ENCODE measurements at regions not wholly inside any gene's neighbourhood (a gene's known extent, or its start where the extent isn't known, plus 50 kb on each side); places are given as distances from the start of the nearest gene placed in this dataset.
"Not testable (repeated sequence)": the region's sequence is repeated elsewhere in the genome, so short reads cannot be mapped to it uniquely, and the experiment has no call there.

GRCh38 chr1:95614197-95614596 lies 380.2 kb downstream of the RWDD3 start:
- Mint-ChIP-seq H3K4me1 (no peaks in the 10 kb centered on the region), H3K27me3 (no peaks in the 10 kb centered on the region), H3K4me3 (no peak overlapping the region), H3K27ac (ENCODE audit: low read depth) (no peak overlapping the region), H3K9me3 (peaks cover 11% of the 10 kb centered on the region), H3K36me3 (ENCODE audit: insufficient read depth) (no peaks in the 10 kb centered on the region)
- ATAC-seq (replicated peaks; ENCODE audit: extremely low read depth, poor library complexity, severe bottlenecking) (no peak), DNase-seq (ENCODE audit: low spot score in 2 of 2) (no peak)

GRCh38 chr1:95615421-95615820 lies 381.4 kb downstream of the RWDD3 start:
- H3K27ac Mint-ChIP-seq (ENCODE audit: low read depth): no peak overlapping the region
- ATAC-seq (replicated peaks; ENCODE audit: extremely low read depth, poor library complexity, severe bottlenecking) (no peak), DNase-seq (ENCODE audit: low spot score in 2 of 2) (no peak)
- peaks cover 20% of the 10 kb centered on the region for H3K9me3 Mint-ChIP-seq
- no peaks in the 10 kb centered on the region for H3K4me1 Mint-ChIP-seq
- H3K36me3 Mint-ChIP-seq (ENCODE audit: insufficient read depth): no peaks in the 10 kb centered on the region
- H3K4me3 Mint-ChIP-seq: no peak overlapping the region
- no peaks in the 10 kb centered on the region for H3K27me3 Mint-ChIP-seq

DNA sequence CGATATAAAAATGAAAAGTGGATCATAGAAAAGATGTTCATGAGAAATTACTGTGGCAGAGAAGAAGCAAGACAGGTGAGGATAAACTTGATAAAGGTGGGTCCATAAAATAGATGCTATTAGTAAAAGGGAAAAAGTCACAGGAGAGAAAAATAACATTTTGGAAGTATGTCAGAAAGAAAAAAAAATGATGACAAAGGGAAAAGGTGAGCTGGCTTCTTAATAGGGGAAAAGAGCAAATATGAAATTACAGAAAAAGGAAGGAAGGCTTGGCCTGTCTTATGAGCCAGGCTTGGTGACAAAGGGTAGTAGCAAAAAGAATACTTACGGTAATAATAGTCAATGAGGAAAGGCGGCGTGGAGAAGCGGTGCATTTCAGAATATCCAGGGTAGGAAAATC lies 386.1 kb downstream of the RWDD3 start:
- Mint-ChIP-seq H3K4me1 (no peaks in the 10 kb centered on the region), H3K27ac (ENCODE audit: low read depth) (no peak overlapping the region), H3K9me3 (peaks cover 15% of the 10 kb centered on the region), H3K27me3 (no peaks in the 10 kb centered on the region), H3K4me3 (no peak overlapping the region), H3K36me3 (ENCODE audit: insufficient read depth) (no peaks in the 10 kb centered on the region)
- ATAC-seq (replicated peaks; ENCODE audit: extremely low read depth, poor library complexity, severe bottlenecking) (no peak), DNase-seq (ENCODE audit: low spot score in 2 of 2) (no peak)

DNA sequence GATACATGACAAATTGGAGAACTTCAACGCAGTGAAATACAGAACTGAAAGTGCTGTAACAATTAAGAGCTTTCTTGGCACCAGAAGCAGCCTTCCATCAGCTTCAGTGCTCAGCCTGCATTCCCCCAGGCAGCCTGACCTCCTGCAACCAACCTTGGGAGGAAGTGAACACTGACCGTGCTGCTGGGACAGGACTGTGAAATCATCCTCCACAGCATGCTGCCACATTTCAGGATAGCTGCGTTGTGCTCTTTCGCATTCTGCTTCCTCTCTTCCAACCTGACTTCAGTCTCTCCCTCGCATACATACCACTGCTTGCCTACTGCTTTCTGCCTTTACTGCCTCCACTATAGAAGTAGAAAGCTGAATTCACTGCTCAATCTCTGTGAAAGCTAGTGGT lies 388.6 kb downstream of the RWDD3 start:
- DNase-seq (ENCODE audit: low spot score in 2 of 2) (no peak), ATAC-seq (replicated peaks; ENCODE audit: extremely low read depth, poor library complexity, severe bottlenecking) (no peak)
- H3K27ac Mint-ChIP-seq (ENCODE audit: low read depth): no peak overlapping the region
- H3K36me3 Mint-ChIP-seq (ENCODE audit: insufficient read depth): no peaks in the 10 kb centered on the region
- no peak overlapping the region for H3K4me3 Mint-ChIP-seq
- H3K9me3 Mint-ChIP-seq: peaks cover 22% of the 10 kb centered on the region
- H3K4me1 Mint-ChIP-seq: no peaks in the 10 kb centered on the region
- no peaks in the 10 kb centered on the region for H3K27me3 Mint-ChIP-seq

- no peak overlapping the region for H3K27ac Mint-ChIP-seq (ENCODE audit: low read depth)
- no peak overlapping the region for H3K4me3 Mint-ChIP-seq
- peaks cover 21% of the 10 kb centered on the region for H3K9me3 Mint-ChIP-seq
- ATAC-seq (replicated peaks; ENCODE audit: extremely low read depth, poor library complexity, severe bottlenecking) (no peak), DNase-seq (ENCODE audit: low spot score in 2 of 2) (no peak)
- H3K4me1 Mint-ChIP-seq: no peaks in the 10 kb centered on the region
- no peaks in the 10 kb centered on the region for H3K27me3 Mint-ChIP-seq
- no peaks in the 10 kb centered on the region for H3K36me3 Mint-ChIP-seq (ENCODE audit: insufficient read depth)
These were observed 391.2 kb downstream of the RWDD3 start for GRCh38 chr1:95625224-95625623.

- Mint-ChIP-seq H3K36me3 (ENCODE audit: insufficient read depth) (no peaks in the 10 kb centered on the region), H3K9me3 (peaks cover 18% of the 10 kb centered on the region), H3K4me3 (no peak overlapping the region), H3K27ac (ENCODE audit: low read depth) (no peak overlapping the region), H3K4me1 (no peaks in the 10 kb centered on the region), H3K27me3 (no peaks in the 10 kb centered on the region)
- ATAC-seq (replicated peaks; ENCODE audit: extremely low read depth, poor library complexity, severe bottlenecking): no peak
- DNase-seq (ENCODE audit: low spot score in 2 of 2): no peak
These were observed 393.2 kb downstream of the RWDD3 start for GRCh38 chr1:95627244-95627643.

DNA sequence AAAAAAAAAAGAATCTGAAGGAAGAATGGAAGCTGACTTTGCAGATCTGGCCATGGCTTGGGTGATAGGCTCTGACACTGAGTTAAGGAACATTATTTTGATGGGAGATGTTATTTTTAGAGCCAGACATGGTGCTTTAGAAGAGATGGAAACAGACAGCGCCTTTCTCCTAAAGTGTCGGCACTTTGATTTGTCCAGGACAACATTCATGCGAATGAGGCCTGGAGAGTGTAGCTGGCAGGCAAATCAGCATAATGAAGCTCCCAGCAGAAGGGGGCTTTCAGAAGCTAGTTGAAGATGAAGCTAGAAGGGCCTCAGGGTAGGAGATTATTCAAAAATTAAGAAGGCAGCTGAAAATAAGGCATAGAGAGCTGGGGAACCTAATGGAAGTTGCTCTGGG lies 397.7 kb downstream of the RWDD3 start:
- Mint-ChIP-seq H3K36me3 (ENCODE audit: insufficient read depth) (no peaks in the 10 kb centered on the region), H3K4me3 (no peak overlapping the region), H3K27me3 (no peaks in the 10 kb centered on the region), H3K27ac (ENCODE audit: low read depth) (no peak overlapping the region), H3K4me1 (no peaks in the 10 kb centered on the region), H3K9me3 (peaks cover 22% of the 10 kb centered on the region)
- no peak for ATAC-seq (replicated peaks; ENCODE audit: extremely low read depth, poor library complexity, severe bottlenecking)
- no peak for DNase-seq (ENCODE audit: low spot score in 2 of 2)

DNA sequence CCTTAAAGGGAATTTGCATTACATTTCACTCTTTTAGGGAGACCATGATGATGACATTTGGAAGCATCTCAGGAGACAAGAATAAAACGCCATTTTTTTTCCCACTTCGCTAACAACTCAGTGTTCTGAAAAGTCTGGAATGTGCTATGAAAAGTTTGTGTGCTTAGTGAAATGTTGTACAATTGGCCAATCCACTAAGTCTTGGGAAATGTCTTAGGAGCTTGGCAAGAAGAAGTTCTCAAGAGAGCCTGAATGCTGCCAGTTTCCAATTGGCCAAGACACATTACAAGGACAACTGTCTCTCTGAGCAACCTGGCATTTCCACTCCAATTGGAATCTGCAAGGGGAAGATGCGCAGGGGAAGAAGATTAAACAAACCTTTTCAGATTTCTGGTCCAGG lies 401.8 kb downstream of the RWDD3 start:
- peaks cover 14% of the 10 kb centered on the region for H3K9me3 Mint-ChIP-seq
- no peaks in the 10 kb centered on the region for H3K36me3 Mint-ChIP-seq (ENCODE audit: insufficient read depth)
- no peaks in the 10 kb centered on the region for H3K27me3 Mint-ChIP-seq
- ATAC-seq (replicated peaks; ENCODE audit: extremely low read depth, poor library complexity, severe bottlenecking) (no peak), DNase-seq (ENCODE audit: low spot score in 2 of 2) (no peak)
- H3K4me1 Mint-ChIP-seq: no peaks in the 10 kb centered on the region
- no peak overlapping the region for H3K27ac Mint-ChIP-seq (ENCODE audit: low read depth)
- H3K4me3 Mint-ChIP-seq: no peak overlapping the region

- Mint-ChIP-seq H3K36me3 (ENCODE audit: insufficient read depth) (no peaks in the 10 kb centered on the region), H3K4me3 (no peak overlapping the region), H3K27ac (ENCODE audit: low read depth) (no peak overlapping the region), H3K27me3 (no peaks in the 10 kb centered on the region), H3K9me3 (peaks cover 14% of the 10 kb centered on the region), H3K4me1 (no peaks in the 10 kb centered on the region)
- DNase-seq (ENCODE audit: low spot score in 2 of 2) (no peak), ATAC-seq (replicated peaks; ENCODE audit: extremely low read depth, poor library complexity, severe bottlenecking) (no peak)
These were observed 402.9 kb downstream of the RWDD3 start for GRCh38 chr1:95636897-95637296.

- no peak for ATAC-seq (replicated peaks; ENCODE audit: extremely low read depth, poor library complexity, severe bottlenecking)
- H3K27ac Mint-ChIP-seq (ENCODE audit: low read depth): no peak overlapping the region
- DNase-seq (ENCODE audit: low spot score in 2 of 2): no peak
- peaks cover 17% of the 10 kb centered on the region for H3K9me3 Mint-ChIP-seq
- H3K4me3 Mint-ChIP-seq: no peak overlapping the region
- no peaks in the 10 kb centered on the region for H3K36me3 Mint-ChIP-seq (ENCODE audit: insufficient read depth)
- H3K4me1 Mint-ChIP-seq: no peaks in the 10 kb centered on the region
- H3K27me3 Mint-ChIP-seq: no peaks in the 10 kb centered on the region
These were observed 406.7 kb downstream of the RWDD3 start for GRCh38 chr1:95640746-95641145.

DNA sequence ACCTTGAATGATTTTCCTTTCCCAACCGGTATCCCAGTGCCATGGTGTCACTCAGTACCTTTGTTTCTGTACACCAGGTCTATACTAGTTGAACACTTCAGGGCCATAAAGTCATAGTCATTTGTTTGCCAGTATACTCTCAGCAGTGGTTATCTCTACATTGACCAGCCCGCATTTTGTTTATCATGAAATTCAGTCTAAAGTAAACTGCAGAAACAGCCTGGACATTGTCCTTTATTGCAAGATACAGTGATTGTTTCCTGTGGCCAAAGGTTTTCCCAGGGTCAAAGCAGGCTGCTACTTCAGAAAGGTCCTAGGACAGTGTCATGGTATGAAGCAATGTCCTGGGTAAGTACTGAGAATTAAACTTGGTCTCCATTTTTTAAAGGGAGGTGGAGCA lies 407.4 kb downstream of the RWDD3 start:
- Mint-ChIP-seq H3K4me3 (no peak overlapping the region), H3K36me3 (ENCODE audit: insufficient read depth) (no peaks in the 10 kb centered on the region), H3K9me3 (peaks cover 17% of the 10 kb centered on the region), H3K4me1 (no peaks in the 10 kb centered on the region), H3K27ac (ENCODE audit: low read depth) (no peak overlapping the region), H3K27me3 (no peaks in the 10 kb centered on the region)
- no peak for DNase-seq (ENCODE audit: low spot score in 2 of 2)
- ATAC-seq (replicated peaks; ENCODE audit: extremely low read depth, poor library complexity, severe bottlenecking): no peak

DNA sequence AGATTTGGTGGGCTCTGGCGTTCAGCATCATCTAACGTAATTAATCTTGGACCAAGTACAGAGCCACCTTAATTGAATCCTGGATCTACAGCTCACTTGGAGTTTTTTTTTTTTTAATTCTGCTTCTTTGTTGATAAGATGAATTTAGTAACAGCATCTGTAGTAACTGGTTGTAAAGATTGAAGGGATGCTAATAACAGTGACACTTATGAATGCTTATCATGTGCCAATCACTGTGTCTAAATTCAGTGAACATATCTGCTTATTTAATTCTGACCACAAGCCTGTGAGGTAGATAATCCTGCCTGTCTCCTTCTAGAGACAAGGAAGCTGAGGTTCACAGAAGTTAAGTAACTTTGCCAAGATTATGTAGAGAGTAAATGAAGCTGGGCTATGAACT lies 408.0 kb downstream of the RWDD3 start:
- DNase-seq (ENCODE audit: low spot score in 2 of 2) (no peak), ATAC-seq (replicated peaks; ENCODE audit: extremely low read depth, poor library complexity, severe bottlenecking) (no peak)
- H3K9me3 Mint-ChIP-seq: peaks cover 15% of the 10 kb centered on the region
- no peak overlapping the region for H3K4me3 Mint-ChIP-seq
- no peaks in the 10 kb centered on the region for H3K4me1 Mint-ChIP-seq
- H3K27me3 Mint-ChIP-seq: no peaks in the 10 kb centered on the region
- no peaks in the 10 kb centered on the region for H3K36me3 Mint-ChIP-seq (ENCODE audit: insufficient read depth)
- no peak overlapping the region for H3K27ac Mint-ChIP-seq (ENCODE audit: low read depth)

- H3K27ac Mint-ChIP-seq (ENCODE audit: low read depth): no peak overlapping the region
- DNase-seq (ENCODE audit: low spot score in 2 of 2) (no peak), ATAC-seq (replicated peaks; ENCODE audit: extremely low read depth, poor library complexity, severe bottlenecking) (no peak)
- no peaks in the 10 kb centered on the region for H3K4me1 Mint-ChIP-seq
- H3K27me3 Mint-ChIP-seq: no peaks in the 10 kb centered on the region
- peaks cover 11% of the 10 kb centered on the region for H3K9me3 Mint-ChIP-seq
- H3K4me3 Mint-ChIP-seq: no peak overlapping the region
- no peaks in the 10 kb centered on the region for H3K36me3 Mint-ChIP-seq (ENCODE audit: insufficient read depth)
These were observed 409.1 kb downstream of the RWDD3 start for GRCh38 chr1:95643071-95643470.

DNA sequence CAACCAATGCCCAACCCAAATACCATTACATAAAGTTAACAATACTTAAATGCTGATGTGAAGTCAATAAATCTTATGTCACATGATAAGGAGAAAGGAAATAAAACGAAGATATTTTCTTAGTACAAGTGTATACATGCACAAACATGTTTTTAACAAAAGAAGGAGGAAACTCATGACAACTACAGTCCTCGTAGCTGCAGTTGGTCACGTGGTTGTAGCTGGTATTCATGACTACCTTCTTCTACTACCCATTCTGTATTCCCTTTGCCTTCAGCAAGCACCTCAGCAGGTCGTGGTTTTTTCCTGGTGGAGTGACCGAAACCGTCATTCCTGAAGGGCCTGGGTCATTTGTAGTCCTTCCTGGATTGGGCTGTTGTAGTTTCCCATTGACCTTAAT lies 411.1 kb downstream of the RWDD3 start:
- H3K9me3 Mint-ChIP-seq: peaks cover 11% of the 10 kb centered on the region
- not testable (repeated sequence) for ATAC-seq (replicated peaks; ENCODE audit: extremely low read depth, poor library complexity, severe bottlenecking); H3K36me3 Mint-ChIP-seq (ENCODE audit: insufficient read depth); H3K4me3 Mint-ChIP-seq; H3K27ac Mint-ChIP-seq (ENCODE audit: low read depth); DNase-seq (ENCODE audit: low spot score in 2 of 2); H3K27me3 Mint-ChIP-seq; H3K4me1 Mint-ChIP-seq
